PC-3 (cell line): ENCODE measurements at regions not wholly inside any gene's neighbourhood (a gene's known extent, or its start where the extent isn't known, plus 50 kb on each side); places are given as distances from the start of the nearest gene placed in this dataset.

Experiments used
- ATAC-seq: fragments of 200-7000 bp; cut with Tn5 transposase; 2 replicates; pipeline ENCODE4 v1.9.1; 2020; ENCODE audit warnings: mild to moderate bottlenecking, moderate library complexity
- BruUV-seq: library from RNA; stranded (reverse); fragments of 400-500 nt; replicated peaks from 2 replicates; lab custom pipeline; 2021; lab: Mats Ljungman, UMichigan
- CTCF ChIA-PET: fragments of 300-600 bp; sonication (Branson Sonifier 250); formaldehyde crosslinking; loops from one replicate; lab custom pipeline; 2022; ENCODE audit warnings: antibody characterized with exemption; lab: Charles Lee
- POLR2A ChIA-PET: fragments of 300-600 bp; sonication (Branson Sonifier 250); formaldehyde crosslinking; loops from one replicate; lab custom pipeline; 2022; ENCODE audit warnings: antibody characterized with exemption; ENCODE audit not compliant: unreplicated experiment; lab: Charles Lee
- DNase-seq: peaks from one replicate; pipeline ENCODE4 v3.0.0-alpha.2; 2015
- H2AFZ ChIP-seq: fragments of 300-600 bp; sonication (generic); 2 replicates; pipeline ENCODE4 v1.6.0; 2016; ENCODE audit warnings: antibody characterized with exemption, low read length
- H3F3A ChIP-seq: fragments of 300-600 bp; sonication (generic); one replicate; pipeline ENCODE4 v1.6.0; 2017; ENCODE audit warnings: antibody characterized with exemption, low read length, control low read depth, mild to moderate bottlenecking; ENCODE audit not compliant: unreplicated experiment
- H3K27ac ChIP-seq: fragments of 300-600 bp; sonication (generic); 2 replicates; pipeline ENCODE4 v1.5.1; 2016; ENCODE audit warnings: mild to moderate bottlenecking, low read length
- H3K27me3 ChIP-seq: fragments of 300-600 bp; sonication (generic); 2 replicates; pipeline ENCODE4 v1.6.1; 2016; ENCODE audit warnings: low read length, mixed read lengths
- H3K36me3 ChIP-seq: fragments of 300-600 bp; sonication (generic); 2 replicates; pipeline ENCODE4 v1.6.1; 2016; ENCODE audit warnings: low read depth, mixed run types, low read length, mixed read lengths
- H3K4me1 ChIP-seq: fragments of 300-600 bp; sonication (generic); 2 replicates; pipeline ENCODE4 v1.5.1; 2016; ENCODE audit warnings: low read length; ENCODE audit not compliant: insufficient read depth
- H3K4me2 ChIP-seq: fragments of 300-600 bp; sonication (generic); 2 replicates; pipeline ENCODE4 v1.6.0; 2016; ENCODE audit warnings: low read length
- H3K4me3 ChIP-seq: fragments of 300-600 bp; sonication (generic); 2 replicates; pipeline ENCODE4 v1.5.1; 2016; ENCODE audit warnings: mild to moderate bottlenecking, low read length, mixed read lengths
- H3K79me2 ChIP-seq: fragments of 300-600 bp; sonication (generic); 2 replicates; pipeline ENCODE4 v1.6.1; 2017; ENCODE audit warnings: low read length, mixed read lengths
- H3K9ac ChIP-seq: fragments of 300-600 bp; sonication (generic); 2 replicates; pipeline ENCODE4 v1.6.0; 2016; ENCODE audit warnings: mild to moderate bottlenecking, low read length
- H3K9me2 ChIP-seq: fragments of 300-600 bp; sonication (generic); replicated peaks from 2 replicates; pipeline ENCODE4 v1.6.1; 2016; ENCODE audit warnings: mixed run types, low read length, mixed read lengths
- H3K9me3 ChIP-seq: fragments of 300-600 bp; sonication (generic); 2 replicates; pipeline ENCODE4 v1.6.1; 2016; ENCODE audit warnings: low read length, mixed read lengths
- H4K20me1 ChIP-seq: fragments of 300-600 bp; sonication (generic); 2 replicates; pipeline ENCODE4 v1.6.1; 2016; ENCODE audit warnings: low read length, mixed read lengths
- EZH2 ChIP-seq: fragments of 300-600 bp; sonication (generic); IDR thresholded peaks from one replicate; pipeline ENCODE4 v1.6.1; 2017; ENCODE audit warnings: antibody characterized with exemption, mild to moderate bottlenecking, low read length; ENCODE audit not compliant: unreplicated experiment
- EZH2phosphoT487 ChIP-seq: fragments of 300-600 bp; sonication (generic); IDR thresholded peaks from 2 replicates; pipeline ENCODE4 v1.6.1; 2018; ENCODE audit warnings: mild to moderate bottlenecking, antibody characterized with exemption, low read length, borderline replicate concordance
- intact Hi-C: fragments of 100-400 bp; cut with micrococcal nuclease; formaldehyde crosslinking; loops from 2 replicates; pipeline ENCODE4 v1.9.0; 2023
- TF ChIP-seq, protein P1 (sequence below): fragments of 300-600 bp; sonication (generic); conservative IDR thresholded peaks from 2 replicates; pipeline ENCODE4 v1.5.1; 2017; ENCODE audit warnings: antibody characterized with exemption, low read depth, mild to moderate bottlenecking, low read length

DNA sequence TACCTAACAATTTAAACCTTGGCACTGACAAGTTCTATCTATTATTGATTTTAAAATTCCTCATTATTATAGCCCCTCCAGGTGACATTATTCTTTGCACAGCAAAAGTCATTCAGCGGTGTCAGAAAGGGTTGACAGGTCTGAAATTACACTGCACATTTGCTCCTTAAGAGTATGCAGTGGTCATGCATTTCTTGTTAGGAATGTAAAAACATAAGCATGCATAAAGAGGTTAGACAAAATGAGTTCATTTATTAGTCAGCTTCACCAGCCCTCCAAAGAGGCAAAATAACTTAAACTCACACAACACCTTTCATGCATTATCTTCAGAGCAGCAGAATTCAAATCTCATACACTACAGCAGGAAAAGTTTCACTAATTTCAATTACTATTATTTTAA, 158.8 kb downstream of the HNRNPD start:
- Histone ChIP-seq H4K20me1 (no peaks in the 10 kb centered on the region), H2AFZ (no peak overlapping the region), H3K27ac (no peak overlapping the region), H3K4me2 (no peak overlapping the region), H3K36me3 (no peaks in the 10 kb centered on the region), H3K9me3 (no peaks in the 10 kb centered on the region), H3K9me2 (no peaks in the 10 kb centered on the region), H3K4me3 (no peak overlapping the region), H3K79me2 (no peaks in the 10 kb centered on the region), H3K4me1 (no peaks in the 10 kb centered on the region), H3F3A (no peaks in the 10 kb centered on the region), H3K9ac (no peak overlapping the region), H3K27me3 (peaks cover 25% of the 10 kb centered on the region)
- no peak for TF ChIP-seq EZH2
- ATAC-seq = no peak
- POLR2A ChIA-PET = no interaction called here
- BruUV-seq = no TSS peak
- CTCF ChIA-PET = no interaction called here
- no peak for DNase-seq
- intact Hi-C loops = no loop called here

DNA sequence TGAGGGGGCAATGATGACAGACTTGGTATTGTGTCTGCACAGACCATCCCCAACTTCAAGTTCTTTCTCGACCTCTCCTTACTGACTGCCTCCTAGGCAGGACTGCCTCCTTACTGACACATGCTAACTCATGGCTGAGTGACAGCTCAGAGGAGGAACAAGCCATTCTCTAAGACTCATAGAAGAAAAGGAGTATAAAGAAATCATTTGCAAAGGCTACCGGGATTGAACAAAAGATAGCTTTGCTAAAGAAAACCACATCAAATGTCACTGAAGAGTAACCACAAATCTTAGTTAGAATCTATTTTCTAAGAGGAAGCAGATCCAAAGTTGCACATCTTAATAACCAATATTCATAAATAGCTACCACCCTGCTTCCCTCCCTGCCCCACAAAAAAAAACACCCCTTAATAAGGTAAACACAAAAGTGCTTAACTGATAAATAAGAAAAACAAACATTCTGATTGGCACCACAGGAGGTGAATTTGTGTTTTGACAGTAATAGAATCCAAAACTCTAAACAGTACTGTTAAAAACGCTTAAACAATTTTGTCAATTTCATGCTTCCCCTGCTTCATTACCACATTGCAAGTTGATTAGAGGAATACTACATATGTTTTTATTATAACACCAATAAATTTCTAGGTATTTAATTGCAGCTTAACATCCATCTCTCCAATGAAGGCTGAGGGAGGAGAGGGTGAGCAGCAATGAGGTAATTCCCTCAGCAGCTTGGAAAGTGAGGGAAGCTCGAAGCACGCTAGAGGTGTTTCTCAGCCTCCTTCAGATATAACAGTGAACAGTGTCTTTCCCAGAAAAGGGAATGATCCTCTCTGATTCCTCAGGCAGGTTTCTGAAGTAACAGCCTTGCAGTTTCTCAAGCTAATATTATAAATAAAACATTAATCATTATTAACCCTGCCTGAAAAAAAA, 160.0 kb downstream of the HNRNPD start:
- Histone ChIP-seq H3K79me2 (no peaks in the 10 kb centered on the region), H3K36me3 (no peaks in the 10 kb centered on the region), H3F3A (no peaks in the 10 kb centered on the region), H3K27ac (no peak overlapping the region), H3K4me3 (no peak overlapping the region), H3K4me2 (no peak overlapping the region), H3K27me3 (peaks cover 25% of the 10 kb centered on the region), H2AFZ (no peak overlapping the region), H3K9ac (no peak overlapping the region), H4K20me1 (no peaks in the 10 kb centered on the region), H3K9me3 (no peaks in the 10 kb centered on the region), H3K9me2 (no peaks in the 10 kb centered on the region), H3K4me1 (no peaks in the 10 kb centered on the region)
- no peak for ATAC-seq
- TF ChIP-seq EZH2phosphoT487 (no peak), EZH2 (no peak)
- TF ChIP-seq, protein P1, sequence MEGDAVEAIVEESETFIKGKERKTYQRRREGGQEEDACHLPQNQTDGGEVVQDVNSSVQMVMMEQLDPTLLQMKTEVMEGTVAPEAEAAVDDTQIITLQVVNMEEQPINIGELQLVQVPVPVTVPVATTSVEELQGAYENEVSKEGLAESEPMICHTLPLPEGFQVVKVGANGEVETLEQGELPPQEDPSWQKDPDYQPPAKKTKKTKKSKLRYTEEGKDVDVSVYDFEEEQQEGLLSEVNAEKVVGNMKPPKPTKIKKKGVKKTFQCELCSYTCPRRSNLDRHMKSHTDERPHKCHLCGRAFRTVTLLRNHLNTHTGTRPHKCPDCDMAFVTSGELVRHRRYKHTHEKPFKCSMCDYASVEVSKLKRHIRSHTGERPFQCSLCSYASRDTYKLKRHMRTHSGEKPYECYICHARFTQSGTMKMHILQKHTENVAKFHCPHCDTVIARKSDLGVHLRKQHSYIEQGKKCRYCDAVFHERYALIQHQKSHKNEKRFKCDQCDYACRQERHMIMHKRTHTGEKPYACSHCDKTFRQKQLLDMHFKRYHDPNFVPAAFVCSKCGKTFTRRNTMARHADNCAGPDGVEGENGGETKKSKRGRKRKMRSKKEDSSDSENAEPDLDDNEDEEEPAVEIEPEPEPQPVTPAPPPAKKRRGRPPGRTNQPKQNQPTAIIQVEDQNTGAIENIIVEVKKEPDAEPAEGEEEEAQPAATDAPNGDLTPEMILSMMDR = no peak
- BruUV-seq = no TSS peak
- POLR2A ChIA-PET = no interaction called here
- DNase-seq = no peak
- intact Hi-C loops = no loop called here
- CTCF ChIA-PET = no interaction called here

DNA sequence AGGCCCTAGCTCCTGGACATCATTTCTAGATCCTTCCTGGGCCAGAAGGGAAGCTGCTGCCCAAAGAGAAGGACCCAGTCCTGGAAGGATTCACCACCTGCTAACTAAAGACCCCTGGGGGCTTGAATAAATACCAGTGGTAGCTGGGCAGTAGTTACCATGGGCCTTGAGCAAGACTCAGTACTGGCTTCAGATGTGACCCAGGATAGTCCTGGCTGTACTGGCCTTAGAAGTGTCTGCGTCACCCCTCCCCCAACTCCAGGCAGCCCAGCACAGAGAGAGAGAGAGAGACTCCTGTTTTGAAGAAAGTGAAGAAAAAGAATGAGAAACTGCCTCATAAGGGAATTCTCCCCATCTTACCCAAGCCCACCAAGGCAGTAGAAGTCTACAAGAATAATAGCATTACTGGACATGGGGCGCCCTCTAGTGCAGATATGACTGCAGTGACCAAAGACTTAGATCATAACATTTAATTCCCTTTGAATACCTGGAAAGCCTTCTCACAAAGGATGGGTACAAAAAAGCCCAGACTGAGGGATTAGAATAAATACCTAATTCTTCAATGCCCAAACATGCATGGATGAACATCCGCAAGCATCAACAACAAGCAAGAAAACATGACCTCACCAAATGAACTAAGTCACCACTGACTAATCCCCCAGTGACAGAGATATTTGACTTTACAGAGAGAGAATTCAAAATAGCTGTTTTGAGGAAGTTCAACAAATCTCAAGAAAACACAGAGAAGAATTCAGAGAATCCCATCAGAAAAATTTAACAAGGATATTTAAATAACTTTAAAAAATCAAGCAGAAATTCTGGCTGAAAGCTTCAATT, 171.8 kb downstream of the HNRNPD start:
- H3K4me2 ChIP-seq = no peak overlapping the region
- CTCF ChIA-PET = no interaction called here
- BruUV-seq = no TSS peak
- peaks cover 22% of the 10 kb centered on the region; the same call in 1 of the 2 replicates for H3K27me3 ChIP-seq
- H3K9me3 ChIP-seq = no peaks in the 10 kb centered on the region
- no peak for TF ChIP-seq EZH2phosphoT487
- TF ChIP-seq, protein P1 = peak; percentile 89
- no peak overlapping the region for H3K27ac ChIP-seq
- no peak overlapping the region for H3K4me3 ChIP-seq
- no peaks in the 10 kb centered on the region for H4K20me1 ChIP-seq
- intact Hi-C loops = loop anchor here (5.0 kb wide), 2 partner anchors 735 to 795 kb away; no protein-coding TSS in a partner anchor
- POLR2A ChIA-PET = no interaction called here
- no peak overlapping the region for H3K9ac ChIP-seq
- H2AFZ ChIP-seq = no peak overlapping the region
- no peaks in the 10 kb centered on the region for H3K36me3 ChIP-seq
- 0 out of 2 replicates have a peak, but pooled peaks have one; percentile 37 for ATAC-seq
- H3K79me2 ChIP-seq = no peaks in the 10 kb centered on the region
- peak; percentile 57 for DNase-seq
- H3K9me2 ChIP-seq = no peaks in the 10 kb centered on the region
- H3K4me1 ChIP-seq = no peaks in the 10 kb centered on the region
- H3F3A ChIP-seq = no peaks in the 10 kb centered on the region
